ENCODE measurements at regions not wholly inside any gene's neighbourhood (a gene's known extent, or its start where the extent isn't known, plus 50 kb on each side); places are given as distances from the start of the nearest gene placed in this dataset.

GRCh38 chr13:80550971-80551441 lies 210.1 kb upstream of the SPRY2 start:
- WGBS, 3 donors: 58 to 89% (median 75%) methylated on average over 2 of the region's 2 CpGs
- no peaks in the 10 kb centered on the region for H3K4me1 ChIP-seq (ENCODE audit: control insufficient read depth in 3 of 3, insufficient read depth in 2 of 3, low read depth in 1 of 3, low read length in 2 of 3)
- DNase-seq (no peak), FAIRE-seq (no peak)
- H3K4me3 ChIP-seq (ENCODE audit: low read depth in 1 of 3, low read length in 3 of 3): no peak overlapping the region
- H3K27me3 ChIP-seq (ENCODE audit: control insufficient read depth in 3 of 3, insufficient read depth in 3 of 3, low read length in 3 of 3): no peaks in the 10 kb centered on the region
- H3K27ac ChIP-seq (ENCODE audit: low read depth in 1 of 3, low read length in 2 of 3): no peak overlapping the region
- H3K9me3 ChIP-seq (ENCODE audit: control insufficient read depth in 2 of 2, insufficient read depth in 1 of 2, low read depth in 1 of 2, low read length in 1 of 2): no peaks in the 10 kb centered on the region
- H3K36me3 ChIP-seq (ENCODE audit: control insufficient read depth in 3 of 3, insufficient read depth in 2 of 3, low read depth in 1 of 3, low read length in 3 of 3): no peaks in the 10 kb centered on the region

- no peak overlapping the region for H3K27ac ChIP-seq (ENCODE audit: low read depth in 1 of 3, low read length in 2 of 3)
- H3K27me3 ChIP-seq (ENCODE audit: control insufficient read depth in 3 of 3, insufficient read depth in 3 of 3, low read length in 3 of 3): no peaks in the 10 kb centered on the region
- no peaks in the 10 kb centered on the region for H3K4me1 ChIP-seq (ENCODE audit: control insufficient read depth in 3 of 3, insufficient read depth in 2 of 3, low read depth in 1 of 3, low read length in 2 of 3)
- H3K36me3 ChIP-seq (ENCODE audit: control insufficient read depth in 3 of 3, insufficient read depth in 2 of 3, low read depth in 1 of 3, low read length in 3 of 3): no peaks in the 10 kb centered on the region
- DNase-seq (no peak), FAIRE-seq (no peak)
- H3K9me3 ChIP-seq (ENCODE audit: control insufficient read depth in 2 of 2, insufficient read depth in 1 of 2, low read depth in 1 of 2, low read length in 1 of 2): no peaks in the 10 kb centered on the region
- no peak overlapping the region for H3K4me3 ChIP-seq (ENCODE audit: low read depth in 1 of 3, low read length in 3 of 3)
These were observed 208.0 kb upstream of the SPRY2 start for GRCh38 chr13:80548915-80549314.

- no peak for DNase-seq
- 75 to 84% (median 78%) methylated on average over 7 of the region's 7 CpGs for WGBS, 3 donors
- H3K4me3 ChIP-seq (ENCODE audit: low read depth in 1 of 3, low read length in 3 of 3): no peak overlapping the region
- H3K27ac ChIP-seq (ENCODE audit: low read depth in 1 of 3, low read length in 2 of 3): no peak overlapping the region
- no peaks in the 10 kb centered on the region for H3K4me1 ChIP-seq (ENCODE audit: control insufficient read depth in 3 of 3, insufficient read depth in 2 of 3, low read depth in 1 of 3, low read length in 2 of 3)
- FAIRE-seq: no peak
- no peaks in the 10 kb centered on the region for H3K36me3 ChIP-seq (ENCODE audit: control insufficient read depth in 3 of 3, insufficient read depth in 2 of 3, low read depth in 1 of 3, low read length in 3 of 3)
- no peaks in the 10 kb centered on the region for H3K9me3 ChIP-seq (ENCODE audit: control insufficient read depth in 2 of 2, insufficient read depth in 1 of 2, low read depth in 1 of 2, low read length in 1 of 2)
- no peaks in the 10 kb centered on the region for H3K27me3 ChIP-seq (ENCODE audit: control insufficient read depth in 3 of 3, insufficient read depth in 3 of 3, low read length in 3 of 3)
These were observed 207.2 kb upstream of the SPRY2 start for GRCh38 chr13:80547885-80548825.

GRCh38 chr13:80547341-80547740 lies 206.4 kb upstream of the SPRY2 start:
- Histone ChIP-seq H3K27ac (ENCODE audit: low read depth in 1 of 3, low read length in 2 of 3) (no peak overlapping the region), H3K4me1 (ENCODE audit: control insufficient read depth in 3 of 3, insufficient read depth in 2 of 3, low read depth in 1 of 3, low read length in 2 of 3) (no peaks in the 10 kb centered on the region), H3K4me3 (ENCODE audit: low read depth in 1 of 3, low read length in 3 of 3) (no peak overlapping the region), H3K9me3 (ENCODE audit: control insufficient read depth in 2 of 2, insufficient read depth in 1 of 2, low read depth in 1 of 2, low read length in 1 of 2) (no peaks in the 10 kb centered on the region), H3K27me3 (ENCODE audit: control insufficient read depth in 3 of 3, insufficient read depth in 3 of 3, low read length in 3 of 3) (no peaks in the 10 kb centered on the region), H3K36me3 (ENCODE audit: control insufficient read depth in 3 of 3, insufficient read depth in 2 of 3, low read depth in 1 of 3, low read length in 3 of 3) (no peaks in the 10 kb centered on the region)
- FAIRE-seq: peak; percentile 36
- no peak for DNase-seq
- 72 to 97% (median 86%) methylated on average over 1 of the region's 1 CpG for WGBS, 3 donors

GRCh38 chr13:80533175-80533574 lies 192.2 kb upstream of the SPRY2 start:
- FAIRE-seq: no peak
- 91 to 96% (median 91%) methylated on average over 1 of the region's 1 CpG for WGBS, 3 donors

GRCh38 chr13:80530902-80531301 lies 190.0 kb upstream of the SPRY2 start:
- H3K4me1 ChIP-seq (ENCODE audit: control insufficient read depth in 3 of 3, insufficient read depth in 2 of 3, low read depth in 1 of 3, low read length in 2 of 3): no peaks in the 10 kb centered on the region
- no peak for FAIRE-seq
- no peak overlapping the region for H3K27ac ChIP-seq (ENCODE audit: low read depth in 1 of 3, low read length in 2 of 3)
- 81 to 95% (median 92%) methylated on average over 1 of the region's 1 CpG for WGBS, 3 donors
- H3K36me3 ChIP-seq (ENCODE audit: control insufficient read depth in 3 of 3, insufficient read depth in 2 of 3, low read depth in 1 of 3, low read length in 3 of 3): no peaks in the 10 kb centered on the region
- DNase-seq: no peak
- H3K4me3 ChIP-seq (ENCODE audit: low read depth in 1 of 3, low read length in 3 of 3): no peak overlapping the region
- H3K27me3 ChIP-seq (ENCODE audit: control insufficient read depth in 3 of 3, insufficient read depth in 3 of 3, low read length in 3 of 3): no peaks in the 10 kb centered on the region
- H3K9me3 ChIP-seq (ENCODE audit: control insufficient read depth in 2 of 2, insufficient read depth in 1 of 2, low read depth in 1 of 2, low read length in 1 of 2): no peaks in the 10 kb centered on the region

More at GRCh38 chr13:80533175-80533574, 192.2 kb upstream of the SPRY2 start:
- Histone ChIP-seq H3K36me3 (ENCODE audit: control insufficient read depth in 3 of 3, insufficient read depth in 2 of 3, low read depth in 1 of 3, low read length in 3 of 3) (no peaks in the 10 kb centered on the region), H3K27me3 (ENCODE audit: control insufficient read depth in 3 of 3, insufficient read depth in 3 of 3, low read length in 3 of 3) (no peaks in the 10 kb centered on the region), H3K4me1 (ENCODE audit: control insufficient read depth in 3 of 3, insufficient read depth in 2 of 3, low read depth in 1 of 3, low read length in 2 of 3) (no peaks in the 10 kb centered on the region), H3K27ac (ENCODE audit: low read depth in 1 of 3, low read length in 2 of 3) (no peak overlapping the region), H3K4me3 (ENCODE audit: low read depth in 1 of 3, low read length in 3 of 3) (no peak overlapping the region), H3K9me3 (ENCODE audit: control insufficient read depth in 2 of 2, insufficient read depth in 1 of 2, low read depth in 1 of 2, low read length in 1 of 2) (no peaks in the 10 kb centered on the region)
- DNase-seq: no peak

GRCh38 chr13:80530191-80530590 lies 189.3 kb upstream of the SPRY2 start:
- Histone ChIP-seq H3K27me3 (ENCODE audit: control insufficient read depth in 3 of 3, insufficient read depth in 3 of 3, low read length in 3 of 3) (no peaks in the 10 kb centered on the region), H3K36me3 (ENCODE audit: control insufficient read depth in 3 of 3, insufficient read depth in 2 of 3, low read depth in 1 of 3, low read length in 3 of 3) (no peaks in the 10 kb centered on the region), H3K4me3 (ENCODE audit: low read depth in 1 of 3, low read length in 3 of 3) (no peak overlapping the region), H3K4me1 (ENCODE audit: control insufficient read depth in 3 of 3, insufficient read depth in 2 of 3, low read depth in 1 of 3, low read length in 2 of 3) (no peaks in the 10 kb centered on the region), H3K9me3 (ENCODE audit: control insufficient read depth in 2 of 2, insufficient read depth in 1 of 2, low read depth in 1 of 2, low read length in 1 of 2) (no peaks in the 10 kb centered on the region), H3K27ac (ENCODE audit: low read depth in 1 of 3, low read length in 2 of 3) (no peak overlapping the region)
- WGBS, 3 donors: 82 to 84% (median 82%) methylated on average over 4 of the region's 4 CpGs
- FAIRE-seq (no peak), DNase-seq (no peak)

- Histone ChIP-seq H3K36me3 (ENCODE audit: control insufficient read depth in 3 of 3, insufficient read depth in 2 of 3, low read depth in 1 of 3, low read length in 3 of 3) (no peaks in the 10 kb centered on the region), H3K27me3 (ENCODE audit: control insufficient read depth in 3 of 3, insufficient read depth in 3 of 3, low read length in 3 of 3) (no peaks in the 10 kb centered on the region), H3K4me1 (ENCODE audit: control insufficient read depth in 3 of 3, insufficient read depth in 2 of 3, low read depth in 1 of 3, low read length in 2 of 3) (no peaks in the 10 kb centered on the region), H3K27ac (ENCODE audit: low read depth in 1 of 3, low read length in 2 of 3) (no peak overlapping the region), H3K4me3 (ENCODE audit: low read depth in 1 of 3, low read length in 3 of 3) (no peak overlapping the region), H3K9me3 (ENCODE audit: control insufficient read depth in 2 of 2, insufficient read depth in 1 of 2, low read depth in 1 of 2, low read length in 1 of 2) (no peaks in the 10 kb centered on the region)
- FAIRE-seq (no peak), DNase-seq (no peak)
- 68 to 80% (median 76%) methylated on average over 3 of the region's 3 CpGs for WGBS, 3 donors
These were observed 188.8 kb upstream of the SPRY2 start for GRCh38 chr13:80529734-80530133.

GRCh38 chr13:80528733-80529132 lies 187.8 kb upstream of the SPRY2 start:
- Histone ChIP-seq H3K4me3 (ENCODE audit: low read depth in 1 of 3, low read length in 3 of 3) (no peak overlapping the region), H3K36me3 (ENCODE audit: control insufficient read depth in 3 of 3, insufficient read depth in 2 of 3, low read depth in 1 of 3, low read length in 3 of 3) (no peaks in the 10 kb centered on the region), H3K27ac (ENCODE audit: low read depth in 1 of 3, low read length in 2 of 3) (no peak overlapping the region), H3K27me3 (ENCODE audit: control insufficient read depth in 3 of 3, insufficient read depth in 3 of 3, low read length in 3 of 3) (no peaks in the 10 kb centered on the region), H3K4me1 (ENCODE audit: control insufficient read depth in 3 of 3, insufficient read depth in 2 of 3, low read depth in 1 of 3, low read length in 2 of 3) (no peaks in the 10 kb centered on the region), H3K9me3 (ENCODE audit: control insufficient read depth in 2 of 2, insufficient read depth in 1 of 2, low read depth in 1 of 2, low read length in 1 of 2) (no peaks in the 10 kb centered on the region)
- FAIRE-seq: no peak
- WGBS, 3 donors: 88 to 90% (median 89%) methylated on average over 3 of the region's 3 CpGs
- no peak for DNase-seq

Data from small intestine (tissue), 7 donors.